CD14-positive monocyte (primary cell): ENCODE measurements at regions not wholly inside any gene's neighbourhood (a gene's known extent, or its start where the extent isn't known, plus 50 kb on each side); places are given as distances from the start of the nearest gene placed in this dataset.

ENCODE experiments used
- DNase-seq, 3 donors: peaks; one replicate each; pipeline ENCODE4 v3.0.0-alpha.2; 2011 to 2022
- H2AFZ ChIP-seq: 2 replicates; pipeline ENCODE4 v1.6.0; 2012; ENCODE audit warnings: mild to moderate bottlenecking, low read depth, low read length, inconsistent platforms; ENCODE audit not compliant: insufficient read depth, poor library complexity, severe bottlenecking
- H3K27ac ChIP-seq, 2 donors: 1 replicate in 1 of 2; 2 replicates in 1 of 2; pipeline ENCODE4 v1.5.1; 2012 to 2013; ENCODE audit warnings: low read length in 2 of 2, control low read depth in 1 of 2, inconsistent platforms in 1 of 2, low read depth in 1 of 2, mild to moderate bottlenecking in 1 of 2
- H3K27me3 ChIP-seq, 2 donors: one replicate each; pipeline versions ENCODE4 v1.6.0 to v1.6.1; 2011 to 2013; ENCODE audit warnings: low read length in 2 of 2; ENCODE audit not compliant: control insufficient read depth in 2 of 2, insufficient read depth in 2 of 2
- H3K36me3 ChIP-seq, 2 donors: replicated peaks in 1 of 2; 1 replicate in 1 of 2; 2 replicates in 1 of 2; pipeline versions ENCODE4 v1.5.1 to v1.6.1; 2012 to 2013; ENCODE audit warnings: low read length in 2 of 2, control low read depth in 1 of 2, inconsistent platforms in 1 of 2, mild to moderate bottlenecking in 1 of 2; ENCODE audit not compliant: insufficient read depth in 2 of 2, control insufficient read depth in 1 of 2
- H3K4me1 ChIP-seq, 2 donors: 1 replicate in 1 of 2; 2 replicates in 1 of 2; pipeline versions ENCODE4 v1.5.1 to v1.6.1; 2012 to 2013; ENCODE audit warnings: low read length in 2 of 2, control low read depth in 1 of 2, inconsistent platforms in 1 of 2, mild to moderate bottlenecking in 1 of 2, moderate library complexity in 1 of 2; ENCODE audit not compliant: insufficient read depth in 2 of 2, control insufficient read depth in 1 of 2
- H3K4me2 ChIP-seq: replicated peaks from 2 replicates; pipeline ENCODE3; 2012; ENCODE audit warnings: low read length, moderate library complexity, mild to moderate bottlenecking; ENCODE audit not compliant: poor library complexity, severe bottlenecking; ENCODE audit errors: extremely low read depth
- H3K4me3 ChIP-seq, 3 experiments: fragments of 200-600 bp in 1 of 3; sonication (generic) in 1 of 3; replicated peaks in 1 of 3; 1 replicate in 2 of 3; 2 replicates in 1 of 3; pipeline ENCODE4 v1.5.1; 2011 to 2013; ENCODE audit warnings: low read length in 3 of 3, mild to moderate bottlenecking in 3 of 3, control low read depth in 2 of 3, low read depth in 2 of 3, inconsistent platforms in 1 of 3, moderate library complexity in 1 of 3
- H3K79me2 ChIP-seq: 2 replicates; pipeline ENCODE4 v1.6.0; 2012; ENCODE audit warnings: mild to moderate bottlenecking, control low read depth, inconsistent platforms, low read length, moderate library complexity; ENCODE audit not compliant: insufficient read depth
- H3K9ac ChIP-seq: 2 replicates; pipeline ENCODE4 v1.6.0; 2017; ENCODE audit warnings: low read length, mild to moderate bottlenecking; ENCODE audit not compliant: insufficient read depth, poor library complexity, severe bottlenecking
- H3K9me3 ChIP-seq, 2 donors: replicated peaks in 1 of 2; 1 replicate in 1 of 2; 2 replicates in 1 of 2; pipeline versions ENCODE4 v1.5.1 to v1.6.1; 2012 to 2013; ENCODE audit warnings: low read length in 2 of 2, control low read depth in 1 of 2; ENCODE audit not compliant: control insufficient read depth in 1 of 2, insufficient read depth in 1 of 2
- H4K20me1 ChIP-seq: 2 replicates; pipeline ENCODE4 v1.6.0; 2012; ENCODE audit warnings: mild to moderate bottlenecking, low read length, control low read depth, moderate library complexity; ENCODE audit not compliant: insufficient read depth
- H3K27ac Mint-ChIP-seq, 7 donors: one replicate each; pipeline ENCODE4 v1.8.0; 2020; ENCODE audit warnings: mild to moderate bottlenecking in 7 of 7, mixed read lengths in 7 of 7, moderate library complexity in 6 of 7, inconsistent platforms in 2 of 7
- H3K27me3 Mint-ChIP-seq, 3 donors: one replicate each; pipeline ENCODE4 v1.8.0; 2021 to 2022; ENCODE audit warnings: low read depth in 3 of 3, mild to moderate bottlenecking in 3 of 3, mixed read lengths in 3 of 3, moderate library complexity in 3 of 3, inconsistent platforms in 1 of 3
- H3K36me3 Mint-ChIP-seq, 2 donors: one replicate each; pipeline ENCODE4 v1.8.0; 2020; ENCODE audit warnings: mixed read lengths in 2 of 2, inconsistent platforms in 1 of 2, mild to moderate bottlenecking in 1 of 2
- H3K4me1 Mint-ChIP-seq: one replicate; pipeline ENCODE4 v1.8.0; 2020; ENCODE audit warnings: mild to moderate bottlenecking, mixed read lengths
- H3K4me3 Mint-ChIP-seq, 2 donors: one replicate each; pipeline ENCODE4 v1.8.0; 2020; ENCODE audit warnings: mild to moderate bottlenecking in 2 of 2, mixed read lengths in 2 of 2, moderate library complexity in 1 of 2
- H3K9me3 Mint-ChIP-seq, 7 donors: one replicate each; pipeline ENCODE4 v1.8.0; 2020 to 2022; ENCODE audit warnings: mixed read lengths in 7 of 7, mild to moderate bottlenecking in 6 of 7, moderate library complexity in 6 of 7, inconsistent platforms in 2 of 7
- CTCF ChIP-seq: fragments of 200-600 bp; IDR thresholded peaks from one replicate; pipeline ENCODE4 v1.8.0; 2022; ENCODE audit warnings: antibody characterized with exemption, mild to moderate bottlenecking
- WGBS: methylation state at CpG from one replicate; pipeline ENCODE4 v1.1.5; 2013; ENCODE audit warnings: missing lambda C conversion rate; ENCODE audit not compliant: insufficient coverage; 5-methylcytosine and 5-hydroxymethylcytosine counted together
- intact Hi-C, 2 donors: fragments of 100-400 bp; cut with micrococcal nuclease; formaldehyde crosslinking; loops; one replicate each; pipeline versions ENCODE4 v1.15.0 to v1.15.1; 2023

GRCh38 chr11:27279460-27279859, 83.6 kb downstream of the CCDC34 start:
- Histone ChIP-seq H3K27ac (no peak overlapping the region), H2AFZ (no peak overlapping the region), H3K4me1 (no peaks in the 10 kb centered on the region), H3K4me2 (no peak overlapping the region), H3K4me3 (no peak overlapping the region), H4K20me1 (no peaks in the 10 kb centered on the region), H3K27me3 (no peaks in the 10 kb centered on the region), H3K79me2 (no peaks in the 10 kb centered on the region), H3K9me3 (no peaks in the 10 kb centered on the region), H3K9ac (no peak overlapping the region), H3K36me3 (no peaks in the 10 kb centered on the region)
- DNase-seq: no peak
- H3K27me3 Mint-ChIP-seq: peaks cover 0 to 2% (median 0%) of the 10 kb centered on the region in 3 donors
- intact Hi-C loops: no loop called here
- no peaks in the 10 kb centered on the region for H3K4me1 Mint-ChIP-seq
- no CpG with 5 or more reads among the region's 4 CpGs for WGBS
- TF ChIP-seq CTCF: no peak
- H3K36me3 Mint-ChIP-seq: no peaks in the 10 kb centered on the region
- no peak overlapping the region for H3K27ac Mint-ChIP-seq
- H3K4me3 Mint-ChIP-seq: no peak overlapping the region
- peaks cover 0 to 4% (median 2%) of the 10 kb centered on the region in 7 donors for H3K9me3 Mint-ChIP-seq

- Histone ChIP-seq H3K4me1 (no peaks in the 10 kb centered on the region), H3K27me3 (no peaks in the 10 kb centered on the region), H3K4me3 (no peak overlapping the region), H4K20me1 (no peaks in the 10 kb centered on the region), H2AFZ (no peak overlapping the region), H3K79me2 (no peaks in the 10 kb centered on the region), H3K4me2 (no peak overlapping the region), H3K27ac (no peak overlapping the region), H3K9me3 (peaks cover 0 to 10% of the 10 kb centered on the region in 2 donors), H3K9ac (no peak overlapping the region), H3K36me3 (no peaks in the 10 kb centered on the region)
- intact Hi-C loops: no loop called here
- Mint-ChIP-seq H3K27me3 (peaks cover 0 to 2% (median 0%) of the 10 kb centered on the region in 3 donors), H3K27ac (no peak overlapping the region), H3K4me1 (no peaks in the 10 kb centered on the region), H3K9me3 (peaks cover 4 to 13% (median 7%) of the 10 kb centered on the region in 7 donors), H3K36me3 (no peaks in the 10 kb centered on the region), H3K4me3 (no peak overlapping the region)
- TF ChIP-seq CTCF: no peak
- DNase-seq: no peak
- 89% methylated on average over 1 of the region's 1 CpG for WGBS
Observed at GRCh38 chr11:27277843-27278242, 85.2 kb downstream of the CCDC34 start.
